ENCODE measurements at regions not wholly inside any gene's neighbourhood (a gene's known extent, or its start where the extent isn't known, plus 50 kb on each side); places are given as distances from the start of the nearest gene placed in this dataset.
A peak's percentile ranks its signal among the peaks of the same experiment; 100 is the strongest.

DNA sequence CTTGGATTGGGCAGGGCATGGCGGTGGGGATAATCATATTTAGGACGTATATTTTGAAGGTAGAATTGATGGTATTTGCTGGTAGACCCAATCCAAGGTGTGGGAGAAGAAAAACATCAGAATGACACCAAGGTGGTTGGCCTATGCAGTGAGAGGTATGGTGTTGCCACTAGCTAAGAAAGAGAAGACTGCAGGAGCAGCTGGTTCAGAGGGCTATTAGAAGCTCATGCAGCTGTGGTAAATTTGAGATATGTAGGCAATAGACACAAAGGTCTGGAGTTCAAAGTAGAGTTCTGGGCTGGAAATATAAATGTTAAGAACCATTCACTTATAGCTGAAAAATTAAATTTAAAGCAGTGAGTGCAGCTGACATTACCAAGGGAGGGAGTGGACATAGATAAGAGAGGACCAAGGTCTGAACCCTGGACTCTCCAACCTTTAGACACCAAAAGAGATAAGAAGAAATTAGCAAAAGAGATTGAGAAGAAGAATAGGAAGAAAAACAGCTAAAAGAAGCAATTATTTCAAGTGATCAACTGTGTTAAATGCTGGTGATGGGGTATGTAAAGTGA lies 74.7 kb upstream of the FAM169A start:
- Histone ChIP-seq H3K27ac (ENCODE audit: low read length) (no peak overlapping the region), H3K4me3 (ENCODE audit: low read length) (no peak overlapping the region), H3K9me3 (ENCODE audit: control insufficient read depth, low read length) (no peaks in the 10 kb centered on the region), H3K4me1 (ENCODE audit: control insufficient read depth, insufficient read depth, low read length) (no peaks in the 10 kb centered on the region), H3K27me3 (ENCODE audit: control insufficient read depth, insufficient read depth) (no peaks in the 10 kb centered on the region)
- no peak for ATAC-seq
- WGBS: 78% methylated on average over 2 of the region's 2 CpGs
- intact Hi-C loops (cut with DNase I): no loop called here
- DNase-seq: no peak

DNA sequence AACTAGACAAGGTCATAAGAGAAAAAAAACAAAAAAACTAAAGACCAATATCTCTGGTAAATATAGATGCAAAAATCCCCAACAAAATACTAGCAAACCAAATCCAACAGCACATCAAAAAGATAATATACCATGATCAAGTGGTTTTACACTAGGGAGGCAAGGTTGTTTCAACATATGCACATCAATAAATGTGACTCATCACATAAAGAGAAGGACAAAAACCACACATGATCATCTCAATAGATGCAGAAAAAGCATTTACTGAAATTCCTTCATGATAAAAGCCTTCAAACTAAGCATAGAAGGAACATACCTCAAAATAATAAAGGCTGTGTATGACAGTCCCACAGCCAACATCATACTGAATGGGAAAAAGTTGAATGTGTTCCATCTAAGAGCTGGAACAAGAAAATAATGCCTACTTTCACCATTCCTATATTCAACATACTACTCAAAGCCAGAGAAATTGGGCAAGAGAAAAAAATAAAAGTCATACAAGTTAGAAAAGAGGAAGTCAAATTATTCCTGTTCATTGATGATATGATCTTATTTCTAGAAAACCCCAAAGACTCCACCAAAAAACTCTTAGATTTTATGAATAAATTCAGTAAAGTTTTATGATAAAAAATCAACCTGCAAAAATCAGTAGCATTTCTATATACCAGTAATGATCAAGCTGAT lies 72.2 kb upstream of the FAM169A start:
- Histone ChIP-seq H3K9me3 (ENCODE audit: control insufficient read depth, low read length) (no peaks in the 10 kb centered on the region), H3K27ac (ENCODE audit: low read length) (no peak overlapping the region), H3K4me1 (ENCODE audit: control insufficient read depth, insufficient read depth, low read length) (no peaks in the 10 kb centered on the region), H3K4me3 (ENCODE audit: low read length) (no peak overlapping the region), H3K27me3 (ENCODE audit: control insufficient read depth, insufficient read depth) (no peaks in the 10 kb centered on the region)
- DNase-seq (no peak), ATAC-seq (no peak)
- intact Hi-C loops (cut with DNase I): no loop called here

DNA sequence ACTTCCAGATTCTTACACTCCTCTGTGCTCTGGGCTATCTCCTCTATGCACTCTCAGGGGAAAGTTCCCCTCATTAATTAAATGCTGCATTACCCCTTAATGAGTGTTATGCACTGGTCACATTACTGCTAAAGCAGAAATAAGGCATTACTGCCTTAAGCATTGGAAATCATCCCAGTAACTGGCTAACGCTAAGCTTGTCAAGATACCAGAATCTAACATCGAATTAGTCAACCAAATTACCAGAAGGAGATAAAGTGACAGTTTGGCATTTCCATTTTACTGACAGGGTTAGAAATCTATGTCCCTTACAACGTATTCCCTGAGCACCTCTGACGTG lies 69.5 kb upstream of the FAM169A start:
- no peak overlapping the region for H3K27ac ChIP-seq (ENCODE audit: low read length)
- no peaks in the 10 kb centered on the region for H3K4me1 ChIP-seq (ENCODE audit: control insufficient read depth, insufficient read depth, low read length)
- DNase-seq: no peak
- H3K27me3 ChIP-seq (ENCODE audit: control insufficient read depth, insufficient read depth): no peaks in the 10 kb centered on the region
- ATAC-seq: no peak
- no peak overlapping the region for H3K4me3 ChIP-seq (ENCODE audit: low read length)
- intact Hi-C loops (cut with DNase I): no loop called here
- 31% methylated on average over 4 of the region's 4 CpGs for WGBS
- H3K9me3 ChIP-seq (ENCODE audit: control insufficient read depth, low read length): no peaks in the 10 kb centered on the region

DNA sequence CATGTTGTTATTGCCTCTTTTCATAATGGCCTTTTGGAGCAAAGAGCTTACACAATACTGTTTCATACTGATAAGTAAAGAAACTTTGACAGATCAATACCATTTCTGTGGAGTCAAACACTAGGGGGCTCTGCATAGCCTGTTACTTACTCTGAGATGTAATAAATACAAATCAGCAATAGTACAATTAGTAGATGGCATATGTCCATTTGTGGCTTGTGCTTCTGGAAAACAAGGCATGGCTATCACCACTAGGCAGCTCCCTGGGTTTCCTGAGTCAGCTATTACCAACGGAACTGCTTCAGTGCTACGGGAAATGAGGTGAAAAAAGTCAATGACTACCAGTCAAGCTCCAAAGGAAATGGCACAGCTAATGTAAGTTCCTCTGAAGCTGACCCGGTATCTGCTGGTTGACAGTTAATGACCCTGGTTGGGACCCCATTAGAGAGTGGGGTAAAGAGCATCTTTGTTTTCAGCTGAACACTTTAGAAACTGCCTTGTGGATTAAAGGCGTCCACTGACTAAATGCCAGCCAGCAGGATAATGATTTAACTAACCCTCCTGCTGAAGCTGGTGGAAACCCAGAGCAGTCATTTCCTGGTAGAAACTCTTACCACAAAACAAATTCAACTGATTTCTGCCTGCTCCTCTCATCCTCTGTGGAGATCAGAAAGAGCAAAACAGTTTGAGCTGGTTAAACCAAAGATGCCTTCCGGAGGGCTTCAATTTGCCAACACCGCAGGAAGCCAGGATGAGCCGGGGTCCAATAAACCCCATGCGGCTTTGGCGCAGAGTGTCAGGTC lies 69.0 kb upstream of the FAM169A start:
- Histone ChIP-seq H3K27me3 (ENCODE audit: control insufficient read depth, insufficient read depth) (no peaks in the 10 kb centered on the region), H3K27ac (ENCODE audit: low read length) (no peak overlapping the region), H3K4me1 (ENCODE audit: control insufficient read depth, insufficient read depth, low read length) (no peaks in the 10 kb centered on the region), H3K4me3 (ENCODE audit: low read length) (no peak overlapping the region), H3K9me3 (ENCODE audit: control insufficient read depth, low read length) (no peaks in the 10 kb centered on the region)
- WGBS: 30% methylated on average over 9 of the region's 9 CpGs
- ATAC-seq (peak in 1 of 2 donors; percentile 45), DNase-seq (no peak)
- intact Hi-C loops (cut with DNase I): no loop called here

DNA sequence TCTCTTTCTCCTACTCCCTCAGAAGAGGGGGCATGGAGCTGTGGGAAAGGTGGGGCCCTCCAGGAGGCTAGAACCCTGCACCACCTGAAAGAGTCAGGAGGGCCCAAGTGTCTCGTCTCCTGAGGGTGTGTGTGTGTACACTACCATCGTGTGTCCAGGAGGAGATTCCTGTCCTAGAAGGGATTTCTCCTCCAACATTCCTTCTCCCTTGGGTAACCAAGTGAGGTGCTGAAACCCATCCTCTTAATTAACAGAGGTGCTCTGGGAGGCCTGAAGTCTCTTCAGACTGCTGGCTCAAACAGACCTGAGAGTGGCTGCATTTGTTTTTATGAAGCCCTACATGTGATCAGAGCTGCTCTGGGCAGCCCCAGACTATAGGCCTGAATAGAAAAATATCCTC lies 61.1 kb upstream of the FAM169A start:
- WGBS: 68% methylated on average over 2 of the region's 2 CpGs
- ATAC-seq: no peak
- intact Hi-C loops (cut with DNase I): no loop called here
- Histone ChIP-seq H3K9me3 (ENCODE audit: control insufficient read depth, low read length) (no peaks in the 10 kb centered on the region), H3K27me3 (ENCODE audit: control insufficient read depth, insufficient read depth) (no peaks in the 10 kb centered on the region), H3K27ac (ENCODE audit: low read length) (no peak overlapping the region), H3K4me1 (ENCODE audit: control insufficient read depth, insufficient read depth, low read length) (no peaks in the 10 kb centered on the region), H3K4me3 (ENCODE audit: low read length) (no peak overlapping the region)
- no peak for DNase-seq

DNA sequence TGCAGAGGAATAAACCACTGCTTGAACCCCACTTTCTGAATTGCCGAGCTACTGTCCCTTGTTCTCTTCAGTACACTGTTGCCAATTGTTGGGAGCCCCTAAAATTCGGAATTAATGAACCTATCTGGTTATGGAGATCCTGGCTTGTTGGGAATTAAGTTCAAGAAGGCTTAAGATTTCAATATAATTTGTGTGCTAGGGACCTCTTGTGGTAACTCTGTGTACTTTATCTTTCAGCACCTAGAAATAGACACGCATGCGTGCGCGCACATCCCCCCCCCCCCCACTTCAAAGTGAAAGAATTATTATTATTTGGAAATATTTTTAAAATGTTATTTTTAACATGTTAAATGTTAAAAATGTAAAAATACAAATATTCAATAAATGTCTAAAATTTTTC lies 53.3 kb upstream of the FAM169A start:
- no peaks in the 10 kb centered on the region for H3K27me3 ChIP-seq (ENCODE audit: control insufficient read depth, insufficient read depth)
- no peak overlapping the region for H3K27ac ChIP-seq (ENCODE audit: low read length)
- intact Hi-C loops (cut with DNase I): loop anchor here in 3 of 4 donors (5.0 to 10.0 kb wide), 2 partner anchors 155 to 247 kb away; partner anchors contain the start of genes GFM2 (in 1 of the 3) and NSA2 (in 1 of the 3)
- H3K4me3 ChIP-seq (ENCODE audit: low read length): no peak overlapping the region
- H3K9me3 ChIP-seq (ENCODE audit: control insufficient read depth, low read length): no peaks in the 10 kb centered on the region
- no peaks in the 10 kb centered on the region for H3K4me1 ChIP-seq (ENCODE audit: control insufficient read depth, insufficient read depth, low read length)
- ATAC-seq (peak in 1 of 2 donors; percentile 57), DNase-seq (no peak)
- WGBS: 5% methylated on average over 6 of the region's 6 CpGs

DNA sequence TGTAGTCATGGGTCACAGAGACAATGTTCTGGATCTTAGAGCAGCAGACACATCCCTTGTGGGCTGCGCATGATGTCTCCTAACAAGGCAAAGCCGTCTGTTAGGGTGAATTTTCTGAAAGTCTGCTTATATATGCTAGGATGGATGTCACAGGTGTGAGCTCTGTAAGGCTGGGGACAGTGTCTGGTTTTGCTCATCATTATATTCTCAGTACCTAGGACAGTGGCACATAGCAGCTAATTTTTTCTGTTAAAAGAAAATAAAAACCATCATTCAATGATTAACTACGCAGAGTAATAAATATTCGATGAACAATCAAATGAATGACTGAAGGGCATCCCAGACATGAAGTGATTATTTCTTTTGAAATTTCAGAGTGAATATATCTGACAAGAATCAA lies 52.9 kb upstream of the FAM169A start:
- DNase-seq: no peak
- Histone ChIP-seq H3K4me1 (ENCODE audit: control insufficient read depth, insufficient read depth, low read length) (no peaks in the 10 kb centered on the region), H3K9me3 (ENCODE audit: control insufficient read depth, low read length) (no peaks in the 10 kb centered on the region), H3K4me3 (ENCODE audit: low read length) (no peak overlapping the region), H3K27ac (ENCODE audit: low read length) (no peak overlapping the region), H3K27me3 (ENCODE audit: control insufficient read depth, insufficient read depth) (no peaks in the 10 kb centered on the region)
- ATAC-seq: no peak
- intact Hi-C loops (cut with DNase I): loop anchor here in 3 of 4 donors (5.0 to 10.0 kb wide), 2 partner anchors 154 to 247 kb away; partner anchors contain the start of genes GFM2 (in 1 of the 3) and NSA2 (in 1 of the 3)
- WGBS: 82% methylated on average over 4 of the region's 4 CpGs

DNA sequence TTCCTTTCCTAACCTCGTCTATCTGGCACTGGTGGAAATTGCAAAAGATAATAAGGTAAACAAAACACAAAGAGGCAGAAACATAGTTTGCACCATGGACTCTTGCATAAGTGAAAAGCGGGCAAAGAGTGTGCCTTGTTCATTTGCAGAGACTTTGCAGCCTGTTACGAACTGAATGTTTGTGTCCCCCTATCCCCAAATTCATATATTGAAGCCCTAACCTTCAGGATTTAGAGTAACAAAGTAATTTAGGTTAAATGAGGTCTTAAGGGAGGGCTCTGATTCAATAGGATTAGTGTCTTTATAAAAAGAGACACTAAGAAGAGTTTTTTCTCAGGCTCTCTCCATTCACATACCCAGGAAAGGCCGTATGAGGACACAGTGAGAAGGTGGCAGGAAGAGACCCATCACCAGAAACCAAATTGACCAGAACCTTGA lies 52.1 kb upstream of the FAM169A start:
- intact Hi-C loops (cut with DNase I): loop anchor here in 3 of 4 donors (5.0 to 10.0 kb wide), 2 partner anchors 153 to 246 kb away; partner anchors contain the start of genes GFM2 (in 1 of the 3) and NSA2 (in 1 of the 3)
- no peak overlapping the region for H3K4me3 ChIP-seq (ENCODE audit: low read length)
- no peaks in the 10 kb centered on the region for H3K27me3 ChIP-seq (ENCODE audit: control insufficient read depth, insufficient read depth)
- WGBS: 73% methylated on average over 4 of the region's 4 CpGs
- H3K4me1 ChIP-seq (ENCODE audit: control insufficient read depth, insufficient read depth, low read length): no peaks in the 10 kb centered on the region
- no peak for DNase-seq
- no peaks in the 10 kb centered on the region for H3K9me3 ChIP-seq (ENCODE audit: control insufficient read depth, low read length)
- no peak for ATAC-seq
- H3K27ac ChIP-seq (ENCODE audit: low read length): no peak overlapping the region

DNA sequence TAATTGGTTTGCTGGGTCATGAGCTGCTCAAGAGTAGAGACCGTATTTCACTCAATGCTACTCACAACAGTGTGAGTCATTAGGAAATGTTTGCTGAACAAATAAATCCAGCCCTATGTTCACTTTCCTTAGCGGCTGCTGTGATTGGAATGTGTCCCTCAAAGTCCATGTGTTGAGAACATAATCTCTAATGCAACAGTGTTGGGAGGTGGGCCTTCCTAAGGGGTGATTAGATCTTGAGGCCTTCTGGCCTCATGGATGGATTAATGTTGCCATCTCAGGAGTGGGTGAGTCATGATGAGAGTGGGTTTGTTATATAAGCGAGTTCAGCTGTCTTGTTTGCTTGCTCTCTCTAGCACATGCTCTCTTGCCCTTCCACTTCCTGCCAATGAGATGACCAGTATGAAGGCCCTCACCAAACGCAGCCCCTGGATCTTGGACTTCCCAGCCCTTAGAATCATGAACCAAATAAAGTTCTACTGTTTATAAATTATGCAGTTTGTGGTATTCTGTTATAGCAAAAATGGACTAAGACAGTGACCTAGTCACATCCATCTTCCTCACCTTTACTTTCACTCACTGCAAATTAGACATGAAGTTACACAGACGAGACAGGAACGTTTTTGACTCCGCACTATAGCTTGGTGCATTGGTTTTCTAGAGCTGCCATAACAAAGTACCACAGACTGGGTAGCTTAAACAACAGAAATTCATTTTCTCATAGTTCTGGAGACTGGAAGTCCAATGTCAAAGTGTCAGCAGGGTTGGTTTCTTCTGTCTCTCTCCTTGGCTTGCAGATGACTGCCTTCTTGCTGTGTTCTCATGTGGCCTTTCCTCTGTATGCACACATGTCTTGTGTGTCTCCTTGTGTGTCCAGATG lies 50.9 kb upstream of the FAM169A start:
- DNase-seq (no peak), ATAC-seq (no peak)
- Histone ChIP-seq H3K9me3 (ENCODE audit: control insufficient read depth, low read length) (no peaks in the 10 kb centered on the region), H3K27me3 (ENCODE audit: control insufficient read depth, insufficient read depth) (no peaks in the 10 kb centered on the region), H3K4me3 (ENCODE audit: low read length) (no peak overlapping the region), H3K27ac (ENCODE audit: low read length) (no peak overlapping the region), H3K4me1 (ENCODE audit: control insufficient read depth, insufficient read depth, low read length) (no peaks in the 10 kb centered on the region)
- WGBS: 80% methylated on average over 7 of the region's 7 CpGs
- intact Hi-C loops (cut with DNase I): loop anchor here in 3 of 4 donors (5.0 to 10.0 kb wide), 2 partner anchors 152 to 245 kb away; partner anchors contain the start of genes GFM2 (in 1 of the 3) and NSA2 (in 1 of the 3)

All from right cardiac atrium (tissue), 5 donors.